GM19025 (cell line): ENCODE measurements at regions not wholly inside any gene's neighbourhood (a gene's known extent, or its start where the extent isn't known, plus 50 kb on each side); places are given as distances from the start of the nearest gene placed in this dataset.

Experiments
- ATAC-seq: cut with Tn5 transposase; IDR thresholded peaks from one replicate; pipeline ENCODE4 v1.9.1; 2021; ENCODE audit warnings: mild to moderate bottlenecking, low read depth, moderate library complexity; ENCODE audit not compliant: unreplicated experiment

DNA sequence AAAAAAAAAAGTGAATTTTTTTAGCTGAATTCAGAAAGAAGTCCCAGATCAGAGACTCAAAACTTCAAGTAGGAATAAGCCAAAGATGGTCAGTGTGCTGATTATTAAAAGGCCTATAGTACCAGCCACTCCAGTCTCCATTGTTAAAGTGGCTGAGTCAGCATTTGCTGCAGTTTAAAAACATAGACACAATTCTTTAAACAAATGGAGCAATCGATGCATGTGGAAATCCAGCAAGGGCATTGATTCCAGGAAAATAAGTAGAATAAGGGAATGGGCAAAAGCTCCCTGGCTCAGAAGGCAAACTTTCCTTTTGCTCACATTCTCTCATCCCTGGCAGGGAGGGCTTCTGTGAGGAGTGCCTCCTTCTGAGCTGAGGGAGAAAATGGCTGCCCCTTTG is 317.6 kb downstream of the LRIG3 start:
- no peak for ATAC-seq

- ATAC-seq: no peak
Measured at GRCh38 chr12:58607805-58608204, 312.5 kb downstream of the LRIG3 start.

DNA sequence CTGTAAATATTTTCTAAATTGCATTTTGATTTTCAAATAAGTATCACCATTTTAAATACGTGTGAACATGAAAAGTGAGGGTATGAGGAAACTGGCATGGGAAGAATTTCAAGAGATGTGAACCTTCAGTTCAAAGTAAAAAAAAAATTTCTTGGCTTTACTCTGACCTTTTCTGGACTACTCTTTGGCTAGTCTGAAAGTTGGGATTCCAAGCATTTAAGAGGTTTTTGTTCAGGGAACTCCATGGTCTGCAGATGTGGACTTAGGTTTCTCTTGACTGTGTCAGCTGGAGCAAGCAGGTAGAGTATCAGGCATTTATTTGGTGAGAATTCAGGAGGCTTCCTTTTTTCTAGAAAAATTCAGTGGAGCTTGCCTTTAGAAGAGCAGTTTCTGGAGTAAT is 311.6 kb downstream of the LRIG3 start:
- no peak for ATAC-seq

DNA sequence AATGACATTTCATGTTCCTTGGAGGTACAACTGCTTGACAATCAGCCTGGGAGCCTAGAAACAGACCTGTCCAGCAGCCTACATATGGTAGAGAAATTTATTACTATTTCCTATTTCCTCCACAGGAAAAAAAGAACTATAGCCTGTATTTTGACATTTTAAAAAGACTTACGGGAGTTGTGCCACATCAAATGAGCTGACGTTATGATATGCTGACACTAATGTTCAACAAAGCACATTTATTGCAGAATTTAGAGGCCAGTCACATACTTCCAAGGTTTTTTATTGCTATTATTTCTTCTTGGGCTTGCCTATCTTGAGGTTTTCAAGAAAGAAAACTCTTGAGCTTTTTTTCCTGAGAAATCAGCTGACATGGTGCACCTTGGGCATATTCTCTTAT is 305.3 kb downstream of the LRIG3 start:
- no peak for ATAC-seq

GRCh38 chr12:58615576-58615975 is 304.7 kb downstream of the LRIG3 start:
- ATAC-seq: no peak

DNA sequence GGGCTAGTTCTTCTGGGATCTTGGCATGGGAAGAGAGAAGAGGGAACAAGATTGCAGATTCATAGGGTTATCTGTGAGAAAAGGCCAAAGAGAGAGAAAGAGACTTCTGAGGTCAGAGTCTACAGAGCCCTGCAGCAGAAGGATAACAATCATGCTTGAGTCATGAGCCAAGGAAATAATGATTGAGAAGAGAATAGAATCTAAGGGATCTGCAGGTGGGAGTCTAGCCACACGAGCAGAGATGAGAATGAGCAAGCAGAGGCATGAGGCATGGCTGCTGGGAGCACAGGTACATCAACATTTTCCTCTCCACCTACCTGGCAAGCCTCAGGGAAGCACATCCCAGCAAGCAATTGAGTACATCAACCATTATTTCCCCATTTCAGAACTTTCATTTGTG is 303.7 kb downstream of the LRIG3 start:
- ATAC-seq: no peak

DNA sequence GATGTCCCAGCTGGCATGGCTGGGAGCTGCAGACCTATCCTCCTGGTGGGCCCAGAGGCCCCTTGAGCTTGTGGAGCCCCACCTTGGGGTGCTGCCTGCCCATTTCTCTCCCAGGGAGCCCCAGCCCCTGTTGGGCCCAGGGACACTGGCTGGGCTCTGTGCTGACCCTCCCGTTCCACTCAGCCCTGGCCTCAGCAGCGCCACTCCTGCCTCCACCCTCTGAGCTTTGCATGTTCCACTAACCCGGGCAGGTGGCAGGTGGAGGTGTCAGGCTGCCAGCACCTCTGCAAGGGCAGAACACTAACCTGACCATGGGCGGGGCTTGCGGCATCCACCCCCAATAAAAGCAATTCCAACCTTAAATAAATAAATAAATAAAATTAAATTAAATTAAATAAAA is 299.2 kb downstream of the LRIG3 start:
- ATAC-seq: no peak

DNA sequence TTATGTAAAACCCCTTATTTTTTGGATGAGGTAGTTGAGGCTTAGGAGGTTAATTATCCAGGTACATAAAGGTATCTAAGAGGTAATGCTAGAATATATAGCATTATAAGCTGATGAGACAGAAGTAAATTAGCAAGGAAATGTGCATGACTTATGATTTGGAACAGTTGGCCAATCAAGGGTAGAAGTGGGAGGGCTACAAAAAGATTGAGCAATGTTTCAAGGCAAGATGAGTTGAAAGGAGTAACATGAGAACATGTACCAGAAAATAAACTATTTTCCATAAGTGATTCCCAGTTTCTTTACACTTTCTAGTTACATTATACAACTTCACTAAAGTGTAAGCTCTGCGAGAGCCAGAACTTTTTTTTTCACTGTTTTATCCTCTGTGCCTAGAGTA is 290.9 kb downstream of the LRIG3 start:
- ATAC-seq: no peak

DNA sequence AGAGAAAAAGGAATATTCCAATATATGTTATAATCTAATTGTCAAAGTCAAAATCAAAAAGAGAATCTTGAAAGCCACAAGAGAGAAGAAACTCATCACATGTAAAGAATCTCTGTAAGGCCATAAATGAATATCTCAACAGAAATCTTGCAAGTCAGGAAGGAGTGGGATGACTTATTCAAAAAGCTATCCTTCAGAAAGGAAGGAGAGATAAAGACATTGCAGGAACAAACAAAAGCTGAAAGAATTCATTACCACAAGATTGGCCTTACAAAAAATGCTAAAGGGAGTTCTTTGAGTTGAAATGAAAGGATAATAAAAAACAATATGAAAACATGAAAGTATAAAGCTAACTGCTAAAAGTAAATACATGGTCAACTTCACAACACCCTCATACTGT is 286.8 kb downstream of the LRIG3 start:
- no peak for ATAC-seq

DNA sequence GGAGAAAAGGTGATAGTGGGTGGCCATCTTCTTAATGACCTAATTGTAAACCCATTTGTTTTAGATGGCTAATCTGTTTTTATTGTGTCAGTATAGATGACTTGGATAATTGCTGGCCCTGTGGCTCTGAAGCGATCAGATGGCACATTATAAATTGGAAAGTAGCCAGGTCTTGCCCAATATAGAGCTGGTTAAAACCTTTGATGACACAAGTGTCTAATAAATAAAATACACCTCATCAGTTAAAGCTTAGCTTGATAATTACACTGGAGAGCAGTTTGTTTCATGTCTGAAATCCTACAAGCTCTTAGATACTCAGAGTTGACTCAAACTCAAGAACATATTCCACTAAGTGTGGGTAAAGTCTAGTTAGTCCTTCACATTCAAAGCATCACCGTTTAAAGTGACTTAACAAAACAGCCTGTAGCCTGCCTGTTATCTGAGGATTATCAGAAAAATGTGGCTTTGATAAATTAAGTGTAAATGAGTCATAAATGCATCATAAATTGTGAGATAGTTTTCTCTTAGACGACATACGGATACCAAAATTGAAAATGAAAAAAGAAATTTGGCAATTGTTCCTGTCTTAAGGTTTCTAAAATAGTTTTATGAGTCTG is 280.9 kb downstream of the LRIG3 start:
- no peak for ATAC-seq

GRCh38 chr12:58640314-58640713 is 280.0 kb downstream of the LRIG3 start:
- ATAC-seq: no peak

DNA sequence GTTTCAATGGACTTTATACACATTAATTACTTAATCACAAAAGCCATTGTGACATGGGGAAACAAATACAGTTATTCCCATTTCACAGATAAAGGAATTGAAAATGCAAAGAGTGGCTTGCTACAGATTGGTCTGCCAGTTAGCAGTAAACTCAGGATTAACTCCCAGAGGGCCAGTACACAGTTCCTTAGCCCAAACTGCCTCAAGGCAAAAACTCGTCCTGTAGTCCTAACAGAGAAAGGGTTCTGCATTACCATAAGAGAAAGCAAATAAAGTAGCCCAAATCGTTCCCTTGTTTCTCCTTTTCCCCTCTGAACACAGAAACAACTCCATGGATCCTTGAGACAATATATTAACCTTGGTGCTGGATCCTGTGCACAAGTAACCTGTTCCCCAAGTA is 274.4 kb downstream of the LRIG3 start:
- no peak for ATAC-seq

DNA sequence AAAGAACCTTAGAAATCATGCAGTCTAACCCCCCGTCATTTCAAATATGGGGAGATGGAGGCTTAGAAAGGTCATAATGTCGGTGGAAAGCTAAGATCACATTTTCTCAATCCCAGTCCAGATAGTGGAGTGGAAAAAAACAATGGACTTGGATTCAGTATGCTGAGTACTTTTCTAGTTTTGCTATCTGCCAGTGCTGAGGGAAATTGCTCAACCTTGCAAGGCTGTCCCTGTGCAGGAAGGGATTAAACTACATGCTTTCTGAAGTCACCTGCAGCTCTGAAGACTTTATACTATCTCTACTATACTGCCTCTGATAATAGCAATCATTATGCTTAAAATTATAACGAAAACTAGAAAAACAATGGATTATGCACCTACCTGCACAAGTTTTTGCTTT is 272.8 kb downstream of the LRIG3 start:
- no peak for ATAC-seq

DNA sequence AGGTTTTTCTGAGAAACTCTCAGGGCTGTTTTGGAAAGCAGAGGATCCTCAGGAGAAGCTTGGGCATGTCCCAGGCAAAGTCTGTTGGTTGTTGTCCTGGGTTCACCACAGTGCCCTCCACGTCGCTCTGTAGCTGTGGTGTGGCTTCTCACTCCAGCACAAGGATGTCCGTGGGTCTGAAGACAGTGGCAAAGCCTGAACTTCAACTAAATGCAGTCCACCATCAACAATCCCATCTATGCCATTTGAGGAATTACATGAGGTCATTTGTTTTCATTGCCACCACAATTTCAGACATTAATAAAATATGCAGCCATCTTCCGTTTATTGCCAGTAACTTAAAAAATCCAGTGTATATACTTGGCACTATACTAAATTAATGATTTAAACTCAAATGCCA is 272.1 kb downstream of the LRIG3 start:
- no peak for ATAC-seq

DNA sequence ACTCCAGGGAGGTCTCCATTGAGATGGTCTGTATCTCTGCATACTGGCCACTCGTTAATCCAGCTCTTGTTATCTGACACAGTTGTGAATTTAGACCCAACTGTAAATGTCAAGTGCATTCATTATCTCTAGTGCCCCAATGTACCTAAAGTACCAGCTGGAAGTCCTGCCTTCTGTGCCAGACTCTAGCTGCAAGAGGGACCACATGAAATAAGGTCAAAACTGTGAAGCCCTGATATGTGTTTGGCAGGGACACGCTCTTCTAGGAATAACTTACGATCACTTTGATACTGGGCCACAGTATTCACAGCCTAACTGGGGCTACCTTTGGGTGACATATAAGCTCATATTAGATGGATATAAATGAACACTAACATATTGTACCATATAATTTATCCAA is 268.5 kb downstream of the LRIG3 start:
- no peak for ATAC-seq

- no peak for ATAC-seq
Measured at GRCh38 chr12:58654021-58654420, 266.3 kb downstream of the LRIG3 start.

DNA sequence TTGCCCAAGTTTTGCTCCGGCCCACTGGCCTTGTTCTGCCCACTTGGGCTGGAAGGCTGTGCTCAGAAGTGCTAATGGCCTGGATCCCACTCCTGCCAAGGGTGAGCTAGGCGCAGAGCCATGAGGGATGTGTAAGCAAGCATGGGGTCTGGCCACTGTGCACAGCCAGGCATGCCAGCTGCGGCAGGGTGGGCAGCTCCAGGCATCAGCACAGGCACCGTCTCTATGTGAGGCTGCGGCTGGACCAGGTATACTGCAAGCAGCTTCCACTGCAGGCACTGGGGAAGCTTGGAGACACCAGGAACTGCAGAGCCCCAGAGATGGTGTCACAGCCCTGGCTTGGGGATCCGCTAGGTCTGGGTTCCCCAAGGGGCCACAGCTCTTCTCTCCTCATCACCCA is 264.9 kb downstream of the LRIG3 start:
- ATAC-seq: no peak

DNA sequence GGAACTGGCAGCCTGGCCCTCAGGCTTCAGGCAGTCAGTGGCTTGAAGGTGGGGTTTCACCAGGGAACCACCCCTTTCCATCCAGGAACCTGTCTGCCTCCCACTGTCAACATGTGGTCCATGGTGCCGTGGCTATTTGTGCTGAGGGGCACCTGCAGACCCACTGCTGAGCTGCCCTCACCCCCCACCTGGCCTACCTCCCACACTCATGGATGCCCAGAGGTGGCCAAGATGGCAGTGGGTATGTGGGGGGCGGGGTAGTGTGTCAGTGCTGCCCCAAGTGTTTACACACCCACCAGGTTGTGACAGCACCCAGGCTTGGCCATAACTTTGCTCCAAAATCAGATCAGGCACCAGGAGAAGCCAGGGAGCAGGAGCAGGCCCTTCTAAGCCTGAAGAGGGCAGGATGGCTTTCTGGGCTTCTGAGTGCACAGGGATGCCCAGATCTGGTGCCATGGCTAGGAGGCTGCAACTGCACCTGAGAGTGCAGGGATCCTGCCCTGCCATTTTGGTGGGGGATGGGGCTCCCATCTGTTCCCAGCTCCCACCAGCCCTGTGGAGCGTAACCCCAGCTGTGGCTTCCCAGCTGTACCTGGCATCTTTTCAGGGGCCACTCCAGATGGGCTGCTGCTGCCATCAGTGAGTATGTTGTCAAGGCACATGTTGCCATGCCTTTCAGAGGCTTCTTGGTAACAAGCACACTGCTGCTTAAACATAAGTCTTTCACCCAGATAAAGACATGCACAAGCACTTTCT is 263.9 kb downstream of the LRIG3 start:
- ATAC-seq: no peak

- ATAC-seq: no peak
Measured at GRCh38 chr12:58657190-58657589, 263.1 kb downstream of the LRIG3 start.

DNA sequence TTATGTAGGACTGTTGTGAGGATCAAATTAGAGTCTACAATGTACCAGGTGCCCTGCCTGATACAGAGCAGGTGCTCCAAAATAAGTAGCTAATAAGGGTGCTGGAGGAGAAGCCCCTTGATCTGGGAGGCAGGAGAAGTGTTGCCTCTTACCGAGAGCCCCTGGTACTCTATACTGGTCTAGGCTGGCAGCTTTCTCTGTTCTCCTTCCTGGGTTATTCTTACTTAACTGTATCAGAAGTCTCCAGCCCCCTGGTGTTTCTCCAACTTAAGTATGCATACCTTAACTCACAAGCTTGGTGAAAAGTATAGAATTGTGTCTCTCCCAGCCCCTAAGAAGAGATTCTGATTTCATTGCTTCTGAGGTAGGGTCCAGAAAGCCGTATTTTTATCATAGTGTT is 254.9 kb downstream of the LRIG3 start:
- ATAC-seq: no peak

GRCh38 chr12:58668233-58668632 is 252.1 kb downstream of the LRIG3 start:
- no peak for ATAC-seq

GRCh38 chr12:58668871-58669270 is 251.4 kb downstream of the LRIG3 start:
- no peak for ATAC-seq
